NCI-H526 (cell line): ENCODE measurements at regions not wholly inside any gene's neighbourhood (a gene's known extent, or its start where the extent isn't known, plus 50 kb on each side); places are given as distances from the start of the nearest gene placed in this dataset.

ENCODE experiments used
- DNase-seq, 2 experiments: peaks; one replicate each; lab custom pipeline; 2025; lab: John Stamatoyannopoulos, UW

DNA sequence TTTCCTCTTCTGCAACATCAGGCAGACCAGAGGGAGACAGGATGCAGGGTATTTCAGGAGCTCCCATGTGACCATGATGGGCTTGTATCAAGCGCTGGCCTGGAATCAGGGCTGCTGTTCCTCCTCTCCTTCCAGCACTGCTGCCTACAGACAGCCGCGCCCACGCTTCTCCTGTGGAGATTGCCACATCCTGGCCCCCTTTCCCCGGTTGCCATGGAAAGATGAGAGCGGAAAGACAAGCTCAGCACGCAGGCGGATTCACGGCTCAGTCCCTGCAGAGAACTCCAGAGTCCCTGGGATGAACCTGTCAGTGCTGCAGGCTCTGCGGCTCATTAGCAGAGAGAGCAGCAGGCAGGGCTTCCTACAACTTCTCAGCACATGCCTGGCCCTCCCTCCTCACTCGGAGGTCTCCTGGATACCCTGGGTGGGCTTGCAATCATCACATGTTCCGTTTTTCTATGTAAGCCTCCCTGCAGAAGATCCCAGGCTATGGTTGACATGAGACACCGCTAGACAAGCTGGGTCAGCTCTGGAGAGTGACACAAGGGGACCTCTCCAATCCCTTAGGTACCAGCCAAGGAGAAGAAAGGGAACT, 497.8 kb upstream of the MYT1L start:
- no peak for DNase-seq

DNA sequence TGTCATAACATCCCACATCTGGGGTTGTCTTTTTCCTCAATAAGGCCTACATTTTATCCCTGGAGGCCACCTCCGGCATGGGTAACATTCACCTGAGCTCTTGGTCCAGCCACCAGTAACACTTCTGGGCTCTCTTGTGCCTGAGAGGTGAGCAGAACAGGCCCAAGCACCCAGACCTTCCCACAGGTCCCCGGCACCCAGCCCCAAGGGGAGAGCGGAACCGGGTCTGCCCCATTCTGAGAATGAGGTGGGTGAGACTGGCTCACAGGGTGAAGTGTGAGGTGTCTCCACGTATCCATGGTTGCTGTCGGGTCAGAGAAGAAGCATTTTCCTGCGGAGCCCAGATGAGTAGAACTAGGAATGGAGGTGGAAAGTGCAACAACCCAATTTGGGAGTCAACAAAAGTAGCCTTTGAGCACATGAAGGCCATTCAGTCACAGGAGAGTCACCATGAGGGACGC, 496.7 kb upstream of the MYT1L start:
- no peak for DNase-seq

DNA sequence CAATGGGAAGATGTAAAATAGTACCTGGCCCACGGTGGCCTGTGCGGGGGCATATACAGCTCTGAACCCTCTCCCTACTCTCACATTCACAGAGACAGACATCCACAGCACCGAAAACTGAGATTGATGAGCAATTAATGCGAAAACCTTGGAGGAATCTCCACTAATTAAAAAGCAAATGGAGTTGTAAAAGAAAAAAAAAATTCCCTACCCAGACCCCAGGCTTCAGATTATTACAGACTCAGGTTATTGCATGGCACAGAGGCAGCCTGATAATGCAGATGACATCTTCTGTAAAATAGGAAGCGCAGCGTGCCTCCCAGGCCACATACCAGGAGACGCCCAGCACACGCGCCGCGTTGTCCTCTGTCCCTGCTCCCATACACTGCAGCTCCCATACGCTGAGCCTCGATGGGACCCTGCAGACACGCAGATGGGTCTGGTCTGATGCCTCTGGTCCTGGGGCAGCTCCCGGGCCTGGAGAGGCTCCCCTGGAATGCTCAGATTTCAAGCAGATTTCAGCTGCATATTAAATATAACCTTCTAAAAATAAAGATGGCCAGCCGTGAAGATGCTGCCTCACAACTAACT, 496.1 kb upstream of the MYT1L start:
- no peak for DNase-seq

DNA sequence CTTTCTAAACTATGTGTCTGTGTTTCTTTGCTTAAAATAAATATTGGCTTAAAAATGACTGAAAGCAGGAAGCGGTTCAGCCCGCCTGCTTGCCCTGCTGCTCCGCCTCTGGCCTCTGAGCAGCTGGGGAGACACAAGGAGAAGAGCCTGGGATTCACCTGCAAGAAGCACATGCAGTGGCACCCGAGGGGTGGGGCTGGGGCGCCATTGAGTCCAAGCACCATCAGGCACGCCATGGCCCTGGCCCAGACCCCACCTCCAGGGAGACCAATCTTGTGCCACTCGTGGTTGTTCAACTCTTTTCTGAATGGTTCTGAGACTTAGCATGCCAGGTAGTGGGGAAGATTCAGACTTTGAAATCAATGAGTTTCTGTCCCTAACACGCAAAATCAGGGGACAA, 495.5 kb upstream of the MYT1L start:
- no peak for DNase-seq

DNA sequence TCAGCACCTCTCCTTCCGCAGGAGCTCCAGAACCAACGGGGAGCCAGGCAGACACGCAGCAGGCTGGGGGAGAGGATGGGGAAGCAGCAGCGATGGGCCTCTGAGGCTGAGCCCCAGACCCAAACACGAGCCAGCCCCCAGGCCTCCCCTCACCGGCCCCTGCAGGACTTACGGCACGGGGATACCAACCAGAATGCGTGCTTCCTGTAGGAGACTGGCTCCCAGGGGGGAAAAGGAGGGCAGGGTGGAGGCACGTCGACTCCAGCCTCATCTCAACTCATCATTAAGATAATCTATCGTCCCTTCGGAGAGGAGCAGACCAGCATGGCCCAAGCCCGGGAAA, 495.1 kb upstream of the MYT1L start:
- no peak for DNase-seq

DNA sequence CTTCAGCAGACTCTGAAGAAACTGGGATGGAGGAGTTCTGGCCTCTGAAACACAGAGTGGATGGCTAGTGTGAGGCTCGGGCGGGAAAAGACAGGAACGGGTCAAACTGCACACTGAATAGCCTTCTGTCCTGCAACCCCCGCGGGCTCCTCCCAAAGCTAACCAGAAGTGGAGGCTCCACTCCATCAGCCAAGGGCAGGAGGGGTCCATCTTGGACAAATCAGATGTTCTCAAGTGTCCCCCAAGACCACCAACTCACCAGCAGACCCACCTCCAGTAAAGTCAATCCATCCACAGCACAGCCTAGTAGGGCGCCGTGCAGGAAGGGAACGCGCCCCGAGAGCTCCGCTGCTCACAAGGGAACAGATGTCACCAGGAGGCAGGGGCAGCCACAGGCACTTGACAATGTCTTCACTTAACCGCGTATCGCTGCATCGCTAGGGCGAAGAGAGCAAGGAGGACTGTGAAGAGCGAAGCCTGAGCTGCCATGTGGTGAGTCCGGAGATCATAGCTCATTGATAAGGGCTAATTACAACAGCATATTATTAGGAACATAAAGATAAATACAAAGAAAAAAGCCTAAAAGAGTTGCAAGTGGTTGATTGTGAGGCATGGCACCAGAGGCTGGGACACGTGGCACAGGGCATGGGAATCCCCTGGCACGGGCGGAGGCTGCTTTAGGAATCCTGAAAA, 494.6 kb upstream of the MYT1L start:
- DNase-seq: no peak

DNA sequence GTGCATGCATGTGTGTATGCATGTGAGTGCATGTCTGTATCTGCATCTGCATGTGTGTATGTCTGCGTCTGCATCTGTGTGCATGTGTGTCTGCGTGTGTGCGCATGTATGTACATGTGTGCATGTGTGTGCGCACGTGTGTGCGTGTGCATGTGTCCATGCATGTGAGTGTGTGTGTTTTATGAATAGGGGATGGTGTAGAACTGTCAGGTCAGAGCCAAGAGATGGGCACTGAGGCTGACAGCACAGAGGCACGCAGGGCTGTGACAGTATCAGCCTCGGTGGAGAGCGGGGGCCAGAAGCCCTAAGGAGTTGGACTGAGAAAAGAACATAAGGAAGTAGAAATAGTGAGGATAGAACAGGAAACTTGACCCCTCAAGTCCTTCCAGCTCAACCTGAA, 494.0 kb upstream of the MYT1L start:
- no peak for DNase-seq

DNA sequence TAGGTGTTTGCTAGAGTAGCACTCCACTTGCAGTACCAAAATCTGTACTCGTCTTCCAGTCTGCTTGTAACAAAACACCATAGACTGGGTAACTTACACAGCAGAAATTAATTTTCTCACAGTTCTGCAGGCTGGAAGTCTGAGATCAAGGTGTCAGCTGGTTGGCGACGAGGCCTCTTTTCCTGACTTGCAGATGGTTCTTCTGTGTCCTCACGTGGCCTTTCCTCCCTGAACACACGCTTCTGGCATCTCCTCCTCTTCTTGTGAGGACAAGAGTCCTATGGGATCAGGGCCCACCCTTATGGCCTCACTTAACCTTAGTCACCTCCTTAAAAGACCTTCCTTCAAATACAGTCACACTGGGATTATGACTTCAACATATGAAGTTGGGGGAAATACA, 493.5 kb upstream of the MYT1L start:
- no peak for DNase-seq

DNA sequence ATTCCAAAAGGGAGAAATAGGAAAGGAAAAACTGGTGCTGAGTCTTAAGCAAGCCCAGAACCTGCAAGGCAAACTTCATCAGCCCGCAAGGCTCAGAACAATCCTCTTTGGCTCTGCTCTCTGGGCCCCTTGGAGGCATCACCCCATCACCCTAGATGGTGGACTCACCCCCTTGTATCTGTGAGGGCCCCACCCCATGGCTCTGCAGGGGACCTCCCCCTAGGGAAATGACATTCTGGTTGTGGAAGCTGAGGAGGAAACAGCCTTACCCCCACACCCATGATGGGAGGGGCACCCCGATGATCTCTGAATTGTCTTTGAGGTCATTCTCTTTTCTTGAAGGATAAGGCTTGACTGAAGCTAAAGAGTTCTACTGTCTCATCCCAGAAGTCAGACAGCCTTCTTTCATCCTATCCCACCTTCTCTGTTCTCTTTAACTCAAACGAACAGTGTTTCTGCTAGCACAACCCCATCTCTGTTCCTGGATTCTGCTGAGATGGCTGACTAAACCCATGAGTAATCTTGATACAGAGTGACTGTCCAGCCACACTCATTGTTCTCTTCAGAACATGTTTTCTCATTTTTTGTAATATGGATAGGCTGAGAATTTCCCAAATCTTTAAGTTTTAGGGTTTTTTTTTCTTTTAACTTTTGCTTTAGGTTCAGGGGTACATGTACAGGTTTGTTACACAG, 492.1 kb upstream of the MYT1L start:
- no peak for DNase-seq

DNA sequence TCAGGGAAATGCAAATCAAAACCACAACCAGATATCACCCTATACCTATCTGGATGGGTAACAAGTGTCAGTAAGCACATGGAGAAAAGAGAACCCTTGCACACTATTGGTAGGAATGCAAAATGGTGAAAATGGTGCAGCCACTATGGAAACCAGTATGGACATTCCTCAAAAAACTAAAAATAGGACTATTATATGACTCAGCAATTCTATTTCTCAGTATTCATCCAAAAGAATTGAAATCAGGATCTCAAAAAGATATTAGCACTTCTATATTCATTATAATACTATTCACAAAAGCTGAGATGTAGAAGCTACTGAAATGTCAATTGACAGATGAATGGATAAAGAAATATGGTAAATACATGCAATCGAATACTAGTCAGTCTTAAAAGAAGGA, 491.1 kb upstream of the MYT1L start:
- DNase-seq: no peak

DNA sequence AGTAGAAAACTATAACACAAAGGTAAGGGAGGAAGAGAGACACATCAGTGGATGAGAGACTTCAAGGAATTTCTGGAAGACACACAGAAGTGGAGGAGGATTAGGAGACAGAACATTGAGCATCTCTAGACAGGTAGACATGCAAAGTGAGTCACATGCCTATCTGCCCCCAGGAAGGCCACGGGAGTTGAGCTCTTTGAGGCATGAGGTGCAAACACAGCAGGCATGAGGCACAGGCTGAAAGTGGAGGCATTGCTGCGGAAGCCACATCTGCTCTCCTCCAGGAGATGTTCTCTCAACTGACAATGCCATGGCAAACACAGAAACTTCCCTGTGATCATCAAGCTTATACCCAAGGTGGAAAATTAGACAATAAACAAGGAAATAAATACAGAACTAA, 481.6 kb upstream of the MYT1L start:
- DNase-seq: no peak

DNA sequence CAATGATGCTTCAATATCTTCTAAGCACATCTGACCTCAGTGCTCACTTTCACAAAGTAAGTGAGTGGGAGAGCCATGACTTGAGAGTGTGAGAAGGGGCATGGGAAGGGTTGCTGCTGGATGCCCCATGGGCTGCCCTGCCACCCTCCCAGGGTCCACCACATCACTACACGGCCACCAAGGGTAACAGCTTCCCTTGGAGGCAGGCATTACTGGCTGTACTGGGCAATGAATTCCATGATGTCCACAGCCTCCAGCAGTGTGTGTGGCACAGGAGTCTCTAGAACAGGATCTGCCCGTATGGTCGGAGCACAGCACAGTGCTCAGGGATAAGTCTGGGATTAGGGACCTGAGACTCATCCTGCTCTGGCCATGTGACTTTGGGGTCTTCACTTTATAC, 481.0 kb upstream of the MYT1L start:
- DNase-seq: no peak

DNA sequence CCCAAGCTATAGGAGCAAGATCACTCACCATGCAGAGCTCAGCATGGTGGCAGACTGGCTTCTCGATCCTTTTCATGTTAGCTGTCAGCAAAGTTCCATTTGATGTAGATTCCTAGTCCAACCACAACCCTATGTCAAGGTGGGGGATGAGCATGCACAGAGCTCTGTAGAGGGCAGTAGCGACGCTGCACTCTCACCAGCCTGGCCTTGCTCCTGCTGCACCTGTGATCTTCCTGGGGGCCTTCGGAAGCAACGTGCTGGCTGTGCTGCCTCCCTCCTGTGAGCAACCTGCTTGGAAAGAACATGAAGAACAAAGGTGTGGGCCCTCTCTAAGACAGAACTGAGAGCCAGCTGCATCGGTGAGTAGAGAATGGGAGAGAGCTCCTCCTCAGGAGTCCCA, 479.4 kb upstream of the MYT1L start:
- peak in 1 of 2 experiments; percentile 12 for DNase-seq

DNA sequence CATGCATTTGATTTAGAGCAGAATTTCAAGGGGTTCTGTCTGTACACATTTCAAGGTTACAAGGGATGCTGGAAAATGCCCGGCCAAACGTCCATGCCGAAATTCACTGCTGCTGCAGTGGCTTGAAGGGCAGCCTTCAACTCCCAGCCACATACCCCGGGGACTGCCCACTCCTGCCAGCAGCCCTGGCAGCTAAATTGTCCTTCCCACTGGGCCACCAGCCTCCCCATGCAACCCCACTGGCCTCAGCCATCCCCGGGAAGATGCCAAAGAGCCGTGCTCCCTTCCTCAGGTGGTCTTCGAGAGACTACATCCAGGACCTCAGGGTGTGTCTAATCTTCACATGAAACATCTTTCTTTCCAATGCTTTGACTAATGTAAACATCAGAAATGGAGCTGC, 478.7 kb upstream of the MYT1L start:
- DNase-seq: no peak

DNA sequence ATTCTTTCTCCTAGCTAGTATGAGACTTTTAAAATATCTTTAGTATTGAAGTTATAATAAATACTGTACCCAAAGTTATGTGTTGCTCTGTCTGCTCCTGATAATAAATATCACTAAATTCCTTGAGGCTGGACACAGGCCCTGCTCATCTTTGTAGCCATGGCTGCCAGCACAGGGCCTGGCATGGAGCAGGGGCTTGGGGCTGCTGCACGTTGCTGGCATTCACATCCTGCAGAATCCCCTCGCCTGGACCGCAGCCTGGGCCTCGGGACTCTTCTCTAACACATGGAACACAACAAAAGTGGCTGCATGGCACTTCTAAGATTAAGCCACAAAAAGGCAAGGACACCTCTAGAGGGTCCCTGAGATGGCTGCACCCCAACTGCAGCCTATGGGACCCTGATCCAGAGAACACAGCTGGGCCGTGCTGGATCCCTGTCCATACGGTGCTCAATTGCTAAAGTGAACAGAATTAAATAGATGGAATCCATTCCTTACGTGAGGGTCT, 477.5 kb upstream of the MYT1L start:
- DNase-seq: no peak

DNA sequence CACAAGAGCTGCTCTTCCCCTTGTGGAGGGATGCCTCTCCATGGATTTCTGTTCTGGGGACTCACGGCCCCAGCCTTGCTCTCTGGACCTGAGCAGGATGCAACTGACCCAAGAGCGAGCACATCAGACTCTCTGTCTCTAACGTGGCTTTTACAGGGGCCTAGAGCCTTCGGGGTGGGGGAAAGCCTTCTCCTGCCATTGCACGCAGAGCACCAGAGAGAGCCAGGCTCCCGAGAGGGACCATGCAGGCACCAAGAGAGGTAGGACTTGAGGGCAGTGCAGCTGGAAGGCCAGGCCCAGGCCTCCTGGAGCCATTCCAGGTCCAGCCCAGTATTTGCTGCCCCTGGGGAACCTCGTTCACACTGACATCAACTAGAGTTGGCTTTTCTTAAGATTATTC, 475.6 kb upstream of the MYT1L start:
- no peak for DNase-seq

DNA sequence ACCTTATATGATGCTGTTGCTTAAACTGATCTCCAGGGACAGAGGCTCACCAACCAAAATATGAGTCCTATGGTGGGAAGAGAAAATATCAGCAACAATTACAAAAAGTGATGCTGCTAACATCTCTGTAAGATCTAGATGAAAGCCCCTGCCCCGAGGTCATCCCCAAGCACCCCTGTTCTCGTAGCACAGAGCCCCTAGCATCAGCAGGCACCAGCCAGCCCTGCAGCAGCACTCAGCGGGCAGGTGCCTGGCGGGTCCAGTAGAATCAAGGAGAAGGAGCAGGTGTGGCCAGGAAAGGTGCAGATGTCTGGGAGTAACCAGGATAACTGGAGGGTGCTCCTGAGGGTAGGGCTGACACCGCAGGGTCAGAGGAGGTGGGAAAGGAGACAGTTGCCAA, 474.2 kb upstream of the MYT1L start:
- DNase-seq: no peak

DNA sequence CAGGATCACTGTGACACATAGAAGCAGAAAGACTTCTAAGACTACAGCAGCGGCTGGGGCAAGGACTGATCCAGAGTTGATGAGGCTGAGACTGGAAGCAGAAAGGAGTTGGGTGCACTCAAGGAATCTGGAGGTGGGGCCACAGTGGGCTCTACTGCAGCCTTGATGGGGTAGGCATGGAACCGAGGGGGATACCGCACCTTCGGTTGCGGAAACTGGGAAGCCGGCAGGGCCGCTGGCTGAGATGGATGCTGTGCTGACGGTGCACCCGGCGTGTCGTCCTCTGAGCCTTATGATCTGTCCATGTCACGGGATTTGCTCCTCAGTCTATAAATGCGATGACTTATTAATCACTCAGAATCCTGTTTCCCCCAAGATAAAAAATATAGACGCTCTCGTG, 473.5 kb upstream of the MYT1L start:
- no peak for DNase-seq

DNA sequence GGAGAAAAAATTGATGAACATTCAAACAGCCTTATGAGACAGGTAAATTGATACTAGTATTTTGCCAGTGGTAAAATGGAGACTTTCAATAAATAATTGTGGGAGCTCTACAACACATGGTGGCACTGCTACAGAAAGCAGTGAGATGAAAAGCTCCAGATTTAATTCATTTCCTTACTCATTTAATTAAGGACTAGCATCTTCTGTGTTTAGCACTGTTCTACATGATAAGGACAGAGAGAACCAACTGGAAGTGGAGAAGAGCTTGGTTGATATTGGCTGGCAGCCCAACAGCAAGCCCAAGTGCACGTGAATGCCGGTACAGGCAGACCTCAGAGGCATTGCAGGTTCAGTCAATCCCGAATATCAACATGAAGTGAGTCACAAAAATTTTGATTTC, 470.4 kb upstream of the MYT1L start:
- DNase-seq: no peak

DNA sequence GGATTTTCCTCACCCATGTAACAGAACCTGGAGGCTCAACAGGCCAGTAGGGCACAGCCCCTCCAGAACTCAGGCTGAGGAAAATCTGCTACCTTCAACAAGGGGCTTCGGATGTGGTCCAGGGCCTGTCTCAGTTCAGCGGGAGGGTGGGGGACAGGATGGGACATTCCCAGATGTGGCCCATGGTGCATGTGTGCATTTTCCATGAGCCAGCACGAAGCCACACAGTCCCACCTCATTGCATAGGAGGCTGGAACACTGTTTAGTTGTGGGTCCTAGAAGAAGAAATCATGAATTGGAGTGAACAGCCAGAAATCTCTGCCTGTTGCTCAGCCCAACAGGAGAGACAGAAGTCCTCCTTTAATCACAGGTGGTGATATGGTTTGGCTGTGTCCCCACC, 469.6 kb upstream of the MYT1L start:
- DNase-seq: no peak

DNA sequence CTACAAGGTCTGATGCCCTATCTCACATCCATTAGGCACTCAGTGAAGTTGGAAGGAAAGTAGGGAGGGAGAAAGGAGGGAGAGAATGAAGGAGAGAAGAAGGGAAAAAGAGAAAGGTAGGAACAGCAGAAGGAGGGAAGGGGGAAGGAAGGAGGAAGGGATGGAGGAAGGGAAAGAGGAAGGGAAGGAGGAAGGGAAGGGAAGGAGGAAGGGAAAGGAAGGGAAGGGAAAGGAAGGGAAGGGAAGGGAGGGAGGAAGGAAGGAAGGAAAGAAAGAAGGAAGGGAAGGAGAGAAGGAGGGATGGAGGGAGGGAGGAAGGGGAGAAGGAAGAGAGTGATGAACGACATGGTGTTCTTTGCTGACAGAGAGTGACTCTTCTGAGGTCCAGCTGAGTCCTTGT, 468.9 kb upstream of the MYT1L start:
- no peak for DNase-seq

DNA sequence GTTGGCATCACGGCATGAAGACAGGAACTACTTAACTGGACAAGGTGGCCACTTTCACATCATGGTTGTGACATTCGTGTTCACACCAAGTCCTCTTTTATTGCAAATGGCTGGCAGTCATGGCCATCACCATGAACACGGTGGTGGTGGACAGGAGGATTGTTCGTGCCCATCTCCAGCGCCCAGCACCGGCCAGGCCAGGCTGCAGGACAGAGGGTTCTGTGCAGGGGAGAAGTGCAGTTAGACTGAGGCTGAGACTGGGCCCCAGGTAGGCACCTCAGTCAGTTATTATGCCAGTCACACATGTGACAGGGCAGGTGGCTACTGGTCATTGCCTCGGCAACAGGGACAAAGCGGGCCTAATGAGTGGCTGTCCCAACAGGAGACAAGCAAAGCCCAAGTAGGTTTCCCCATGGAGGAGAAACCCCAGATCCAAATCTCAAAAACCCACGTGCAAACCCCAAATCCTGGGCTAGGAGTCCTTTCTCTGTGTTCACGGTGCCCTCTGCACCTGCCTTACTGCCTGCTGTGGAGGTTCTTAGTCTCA, 468.1 kb upstream of the MYT1L start:
- no peak for DNase-seq

DNA sequence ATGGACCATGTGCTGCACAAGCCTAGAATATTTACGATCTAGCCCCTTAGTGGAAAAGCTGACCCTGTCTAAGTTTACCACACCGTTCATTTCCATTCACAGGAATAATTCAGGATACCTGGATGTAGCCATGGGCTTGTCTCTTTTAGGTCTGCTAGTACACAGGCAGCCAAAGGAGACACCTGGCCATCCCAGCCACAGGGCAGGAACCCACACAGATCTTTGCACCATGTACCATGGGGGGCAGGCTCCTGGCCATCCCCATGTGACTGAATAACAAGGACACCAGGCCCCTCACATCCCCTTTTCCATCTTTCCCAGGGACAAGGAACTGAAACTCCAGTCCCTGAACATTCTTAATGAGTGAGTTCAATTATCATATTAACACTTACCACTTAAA, 467.3 kb upstream of the MYT1L start:
- DNase-seq: no peak
